PC-3 (cell line): ENCODE measurements at regions not wholly inside any gene's neighbourhood (a gene's known extent, or its start where the extent isn't known, plus 50 kb on each side); places are given as distances from the start of the nearest gene placed in this dataset.

Source experiments
- CTCF ChIP-seq: fragments of 300-600 bp; sonication (generic); conservative IDR thresholded peaks from 2 replicates; pipeline ENCODE4 v1.5.1; 2017; ENCODE audit warnings: antibody characterized with exemption, low read depth, mild to moderate bottlenecking, low read length
- EZH2 ChIP-seq: fragments of 300-600 bp; sonication (generic); IDR thresholded peaks from one replicate; pipeline ENCODE4 v1.6.1; 2017; ENCODE audit warnings: antibody characterized with exemption, mild to moderate bottlenecking, low read length; ENCODE audit not compliant: unreplicated experiment

DNA sequence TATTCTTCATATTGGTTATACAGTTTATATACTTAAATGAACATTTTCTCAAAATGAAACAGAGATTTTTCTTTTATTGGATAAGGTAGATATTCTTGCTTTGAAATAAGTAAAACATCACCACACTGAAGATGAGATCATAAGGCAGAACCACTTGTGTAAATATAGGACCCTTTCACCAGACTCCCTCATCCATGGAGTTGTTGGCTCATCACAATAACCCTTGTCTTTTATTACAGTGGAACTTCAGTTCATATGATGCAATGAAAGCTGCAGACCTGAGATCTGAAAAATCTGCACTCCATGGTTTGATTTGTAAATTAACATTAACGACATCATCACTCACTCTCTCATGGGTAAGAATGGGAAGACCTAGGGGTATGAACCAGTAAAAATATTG, 51.9 kb upstream of the DBX2 start:
- TF ChIP-seq CTCF (no peak), EZH2 (no peak)
